ENCODE measurements at regions not wholly inside any gene's neighbourhood (a gene's known extent, or its start where the extent isn't known, plus 50 kb on each side); places are given as distances from the start of the nearest gene placed in this dataset.

- H3K4me1 ChIP-seq (ENCODE audit: control insufficient read depth, insufficient read depth, low read length), result no peaks in the 10 kb centered on the region
- no TSS peak for BruUV-seq (replicated peaks)
- H3K27ac ChIP-seq (ENCODE audit: insufficient read depth, low read length), result no peak overlapping the region
- POLR2A ChIA-PET (ENCODE audit: unreplicated experiment), result no interaction called here
- no peak overlapping the region for H2AK9ac ChIP-seq (replicated peaks; ENCODE audit: low read depth, low read length, poor library complexity)
- H2BK5ac ChIP-seq (ENCODE audit: low read depth, low read length, poor library complexity, severe bottlenecking), result no peak overlapping the region
- H3K56ac ChIP-seq (ENCODE audit: extremely low read depth, insufficient read depth, low read length), result no peak overlapping the region
- H3K9me3 ChIP-seq (ENCODE audit: control insufficient read depth, insufficient read depth, low read length), result no peaks in the 10 kb centered on the region
- no peaks in the 10 kb centered on the region for H3K9me1 ChIP-seq (ENCODE audit: insufficient read depth, low read length)
- CTCF ChIA-PET, result interaction anchor here (1.3 kb wide), 1 partner anchor 8 kb away, joined by 3 read pairs; no protein-coding TSS in a partner anchor
- H2AK5ac ChIP-seq (ENCODE audit: low read depth, low read length), result no peak overlapping the region
- H2AFZ ChIP-seq (replicated peaks; ENCODE audit: low read length, poor library complexity), result no peak overlapping the region
- dilution Hi-C loops (cut with HindIII; ENCODE audit: low sequenced_read_pairs, unreplicated experiment) (no loop called here), in situ Hi-C loops (cut with MboI; ENCODE audit: low sequenced_read_pairs) (no loop called here), intact Hi-C loops (cut with micrococcal nuclease) (no loop called here)
- no peak overlapping the region for H3K14ac ChIP-seq (replicated peaks; ENCODE audit: low read depth, low read length)
- TF ChIP-seq MAFK (IDR thresholded peaks at IDR 0.05; ENCODE audit: low read depth, low read length) (no peak), POLR2A (IDR thresholded peaks at IDR 0.05; ENCODE audit: low read depth, low read length) (no peak), RCOR1 (IDR thresholded peaks at IDR 0.05; ENCODE audit: insufficient replicate concordance, low read length) (no peak), RFX5 (IDR thresholded peaks at IDR 0.05; ENCODE audit: low read depth, low read length) (no peak), CTCF (conservative IDR thresholded peaks at IDR 0.05; ENCODE audit: low read depth, low read length) (no peak), CHD1 (IDR thresholded peaks at IDR 0.05; ENCODE audit: low read depth, low read length) (no peak), BHLHE40 (IDR thresholded peaks at IDR 0.05; ENCODE audit: low read depth, low read length) (no peak), MXI1 (IDR thresholded peaks at IDR 0.05; ENCODE audit: borderline replicate concordance, low read depth, low read length) (no peak), SMC3 (IDR thresholded peaks at IDR 0.05; ENCODE audit: low read depth, low read length) (no peak), RAD21 (IDR thresholded peaks at IDR 0.05; ENCODE audit: low read length) (no peak), CEBPB (IDR thresholded peaks at IDR 0.05; ENCODE audit: low read depth, low read length) (no peak), MAZ (IDR thresholded peaks at IDR 0.05; ENCODE audit: borderline replicate concordance, low read depth, low read length) (no peak), ELK1 (IDR thresholded peaks at IDR 0.05; ENCODE audit: borderline replicate concordance, low read depth, low read length) (no peak), USF2 (IDR thresholded peaks at IDR 0.05; ENCODE audit: low read depth, low read length) (no peak)
- H4K8ac ChIP-seq (ENCODE audit: low read depth in 2 of 2, low read length in 2 of 2), result no peak overlapping the region
- H2BK120ac ChIP-seq (ENCODE audit: low read depth, low read length), result no peak overlapping the region
- no peak overlapping the region for H4K5ac ChIP-seq (ENCODE audit: low read depth, low read length)
- H3K9ac ChIP-seq (ENCODE audit: low read depth, low read length), result no peak overlapping the region
- no peak overlapping the region for H3K18ac ChIP-seq (ENCODE audit: low read depth, low read length)
- DNase-seq (no peak), ATAC-seq (ENCODE audit: low read depth) (no peak)
- peaks cover 6% of the 10 kb centered on the region for H3K27me3 ChIP-seq (ENCODE audit: control insufficient read depth, insufficient read depth, low read length)
- no peak overlapping the region for H3K23ac ChIP-seq (ENCODE audit: low read depth, low read length)
- no peak overlapping the region for H3K4me3 ChIP-seq (ENCODE audit: insufficient read depth, low read depth, low read length)
- no peaks in the 10 kb centered on the region for H3K79me1 ChIP-seq (ENCODE audit: low read depth in 1 of 2, low read length in 2 of 2)
- no peaks in the 10 kb centered on the region for H3K36me3 ChIP-seq (ENCODE audit: control insufficient read depth, insufficient read depth, low read length)
- H4K91ac ChIP-seq (ENCODE audit: insufficient read depth, low read depth, low read length), result no peak overlapping the region
- no peak overlapping the region for H2BK20ac ChIP-seq (ENCODE audit: low read depth, low read length)
- no peak overlapping the region for H3K4me2 ChIP-seq (ENCODE audit: low read depth, low read length)
- H4K20me1 ChIP-seq (ENCODE audit: insufficient read depth, low read length), result no peaks in the 10 kb centered on the region
- 50% methylated on average over 3 of the region's 10 CpGs; no CpG with 5 or more reads in 1 of the 2 experiments for WGBS, 2 experiments (ENCODE audit: extremely low coverage in 2 of 2, insufficient read length in 1 of 2)
- H2BK15ac ChIP-seq (ENCODE audit: low read depth, low read length), result no peak overlapping the region
- no peak overlapping the region for H3K4ac ChIP-seq (ENCODE audit: low read depth, low read length)
These were observed 190.9 kb downstream of the TJP1 start for GRCh38 chr15:29631076-29632070.
